NOMO-1 treated with dmso at 0.1 percent for 144 hours (cell line): ENCODE measurements at regions not wholly inside any gene's neighbourhood (a gene's known extent, or its start where the extent isn't known, plus 50 kb on each side); places are given as distances from the start of the nearest gene placed in this dataset.
"Not testable (repeated sequence)": the region's sequence is repeated elsewhere in the genome, so short reads cannot be mapped to it uniquely, and the experiment has no call there.

Experiments
- DNase-seq: peaks from one replicate; lab custom pipeline; 2025; ENCODE audit not compliant: unreplicated experiment; lab: John Stamatoyannopoulos, UW

- no peak for DNase-seq
Measured at GRCh38 chr11:42925916-42926315, 385.9 kb upstream of the API5 start.

GRCh38 chr11:42947405-42947804 lies 364.4 kb upstream of the API5 start:
- no peak for DNase-seq

GRCh38 chr11:42949738-42950376 lies 361.9 kb upstream of the API5 start:
- not testable (repeated sequence) for DNase-seq

- DNase-seq = no peak
Measured at GRCh38 chr11:42951266-42951665, 360.5 kb upstream of the API5 start.

GRCh38 chr11:42957831-42958230 lies 354.0 kb upstream of the API5 start:
- DNase-seq = no peak

- no peak for DNase-seq
Measured at GRCh38 chr11:42958635-42959034, 353.2 kb upstream of the API5 start.

GRCh38 chr11:42960521-42961088 lies 351.2 kb upstream of the API5 start:
- DNase-seq = no peak

- no peak for DNase-seq
Measured at GRCh38 chr11:42967653-42968052, 344.1 kb upstream of the API5 start.

GRCh38 chr11:42972741-42973140 lies 339.1 kb upstream of the API5 start:
- DNase-seq = no peak

- DNase-seq = no peak
Measured at GRCh38 chr11:42974510-42975179, 337.2 kb upstream of the API5 start.

GRCh38 chr11:42975180-42975529 lies 336.6 kb upstream of the API5 start:
- no peak for DNase-seq

- no peak for DNase-seq
Measured at GRCh38 chr11:42976636-42977217, 335.1 kb upstream of the API5 start.

- no peak for DNase-seq
Measured at GRCh38 chr11:42992594-42992993, 319.2 kb upstream of the API5 start.

GRCh38 chr11:42996421-42997307 lies 315.1 kb upstream of the API5 start:
- DNase-seq = no peak

- DNase-seq = not testable (repeated sequence)
Measured at GRCh38 chr11:43004879-43005278, 306.9 kb upstream of the API5 start.

- DNase-seq = no peak
Measured at GRCh38 chr11:43010042-43010441, 301.8 kb upstream of the API5 start.

- no peak for DNase-seq
Measured at GRCh38 chr11:43012606-43013005, 299.2 kb upstream of the API5 start.

GRCh38 chr11:43021466-43021865 lies 290.3 kb upstream of the API5 start:
- no peak for DNase-seq

- DNase-seq = no peak
Measured at GRCh38 chr11:43034341-43034740, 277.5 kb upstream of the API5 start.

- no peak for DNase-seq
Measured at GRCh38 chr11:43035086-43035485, 276.7 kb upstream of the API5 start.
